ENCODE measurements at regions not wholly inside any gene's neighbourhood (a gene's known extent, or its start where the extent isn't known, plus 50 kb on each side); places are given as distances from the start of the nearest gene placed in this dataset.

- TF ChIP-seq CTCF (IDR thresholded peaks at IDR 0.05; ENCODE audit: low read depth, low read length), result no peak
- no peak overlapping the region for H3K4me3 ChIP-seq (ENCODE audit: low read depth, low read length)
- DNase-seq (ENCODE audit: low read depth, low spot score), result no peak
- in situ Hi-C loops (cut with HindIII; ENCODE audit: low sequenced_read_pairs), result no loop called here
Observed at GRCh38 chr16:22665048-22665797, 148.7 kb upstream of the HS3ST2 start.

- DNase-seq (ENCODE audit: low read depth, low spot score), result no peak
- in situ Hi-C loops (cut with HindIII; ENCODE audit: low sequenced_read_pairs), result no loop called here
- no peak overlapping the region for H3K4me3 ChIP-seq (ENCODE audit: low read depth, low read length)
- TF ChIP-seq CTCF (IDR thresholded peaks at IDR 0.05; ENCODE audit: low read depth, low read length), result no peak
Observed at GRCh38 chr16:22665803-22666202, 148.2 kb upstream of the HS3ST2 start.

GRCh38 chr16:22668318-22668717 is 145.6 kb upstream of the HS3ST2 start:
- no peak overlapping the region for H3K4me3 ChIP-seq (ENCODE audit: low read depth, low read length)
- no peak for DNase-seq (ENCODE audit: low read depth, low spot score)
- in situ Hi-C loops (cut with HindIII; ENCODE audit: low sequenced_read_pairs), result no loop called here
- no peak for TF ChIP-seq CTCF (IDR thresholded peaks at IDR 0.05; ENCODE audit: low read depth, low read length)

GRCh38 chr16:22670044-22670536 is 143.9 kb upstream of the HS3ST2 start:
- TF ChIP-seq CTCF (IDR thresholded peaks at IDR 0.05; ENCODE audit: low read depth, low read length), result no peak
- DNase-seq (ENCODE audit: low read depth, low spot score), result no peak
- in situ Hi-C loops (cut with HindIII; ENCODE audit: low sequenced_read_pairs), result no loop called here
- H3K4me3 ChIP-seq (ENCODE audit: low read depth, low read length), result no peak overlapping the region

- no peak overlapping the region for H3K4me3 ChIP-seq (ENCODE audit: low read depth, low read length)
- TF ChIP-seq CTCF (IDR thresholded peaks at IDR 0.05; ENCODE audit: low read depth, low read length), result no peak
- no peak for DNase-seq (ENCODE audit: low read depth, low spot score)
- in situ Hi-C loops (cut with HindIII; ENCODE audit: low sequenced_read_pairs), result no loop called here
Observed at GRCh38 chr16:22670551-22671041, 143.4 kb upstream of the HS3ST2 start.

GRCh38 chr16:22671301-22672076 is 142.5 kb upstream of the HS3ST2 start:
- H3K4me3 ChIP-seq (ENCODE audit: low read depth, low read length), result no peak overlapping the region
- no peak for TF ChIP-seq CTCF (IDR thresholded peaks at IDR 0.05; ENCODE audit: low read depth, low read length)
- in situ Hi-C loops (cut with HindIII; ENCODE audit: low sequenced_read_pairs), result no loop called here
- DNase-seq (ENCODE audit: low read depth, low spot score), result peak; percentile 27

Data from astrocyte of the spinal cord (primary cell).